GM04503 (cell line): ENCODE measurements at regions not wholly inside any gene's neighbourhood (a gene's known extent, or its start where the extent isn't known, plus 50 kb on each side); places are given as distances from the start of the nearest gene placed in this dataset.
"Not testable (repeated sequence)": the region's sequence is repeated elsewhere in the genome, so short reads cannot be mapped to it uniquely, and the experiment has no call there.

Experiments
- DNase-seq: peaks from one replicate; pipeline ENCODE4 v3.0.0-alpha.2; 2012; ENCODE audit warnings: low read depth

GRCh38 chr2:65568656-65569440, 136.4 kb upstream of the SPRED2 start:
- DNase-seq = not testable (repeated sequence)

- no peak for DNase-seq
These were observed 134.2 kb upstream of the SPRED2 start for GRCh38 chr2:65566617-65567016.

GRCh38 chr2:65565681-65566080, 133.3 kb upstream of the SPRED2 start:
- no peak for DNase-seq

- DNase-seq = no peak
These were observed 131.9 kb upstream of the SPRED2 start for GRCh38 chr2:65564299-65564698.

GRCh38 chr2:65562890-65563289, 130.5 kb upstream of the SPRED2 start:
- no peak for DNase-seq

GRCh38 chr2:65558743-65559142, 126.3 kb upstream of the SPRED2 start:
- no peak for DNase-seq

GRCh38 chr2:65557616-65558573, 125.5 kb upstream of the SPRED2 start:
- DNase-seq = no peak

GRCh38 chr2:65554765-65555591, 122.6 kb upstream of the SPRED2 start:
- DNase-seq = no peak

GRCh38 chr2:65553504-65554074, 121.2 kb upstream of the SPRED2 start:
- DNase-seq = no peak

- no peak for DNase-seq
These were observed 119.1 kb upstream of the SPRED2 start for GRCh38 chr2:65551528-65551927.

- no peak for DNase-seq
These were observed 117.8 kb upstream of the SPRED2 start for GRCh38 chr2:65550246-65550645.

- DNase-seq = no peak
These were observed 117.2 kb upstream of the SPRED2 start for GRCh38 chr2:65549631-65550030.

GRCh38 chr2:65549257-65549627, 116.8 kb upstream of the SPRED2 start:
- no peak for DNase-seq

GRCh38 chr2:65548576-65549256, 116.3 kb upstream of the SPRED2 start:
- DNase-seq = no peak

GRCh38 chr2:65548064-65548463, 115.7 kb upstream of the SPRED2 start:
- no peak for DNase-seq

- DNase-seq = peak; percentile 28
These were observed 113.7 kb upstream of the SPRED2 start for GRCh38 chr2:65545837-65546805.

GRCh38 chr2:65541773-65542172, 109.4 kb upstream of the SPRED2 start:
- DNase-seq = no peak

GRCh38 chr2:65539633-65540032, 107.2 kb upstream of the SPRED2 start:
- no peak for DNase-seq

- no peak for DNase-seq
These were observed 105.4 kb upstream of the SPRED2 start for GRCh38 chr2:65537651-65538385.
